ENCODE measurements at regions not wholly inside any gene's neighbourhood (a gene's known extent, or its start where the extent isn't known, plus 50 kb on each side); places are given as distances from the start of the nearest gene placed in this dataset.

- no peak for DNase-seq
Observed at GRCh38 chr16:82567175-82567574, 59.6 kb upstream of the CDH13 start.

GRCh38 chr16:82563401-82563800 lies 63.4 kb upstream of the CDH13 start:
- DNase-seq = no peak

- no peak for DNase-seq
Observed at GRCh38 chr16:82562183-82562683, 64.5 kb upstream of the CDH13 start.

GRCh38 chr16:82560805-82561325 lies 65.9 kb upstream of the CDH13 start:
- no peak for DNase-seq

GRCh38 chr16:82544378-82545160 lies 82.2 kb upstream of the CDH13 start:
- no peak for DNase-seq

- DNase-seq = no peak
Observed at GRCh38 chr16:82542714-82543113, 84.1 kb upstream of the CDH13 start.

GRCh38 chr16:82541103-82541502 lies 85.7 kb upstream of the CDH13 start:
- no peak for DNase-seq

- no peak for DNase-seq
Observed at GRCh38 chr16:82535764-82536163, 91.0 kb upstream of the CDH13 start.

GRCh38 chr16:82535262-82535661 lies 91.5 kb upstream of the CDH13 start:
- no peak for DNase-seq

- no peak for DNase-seq
Observed at GRCh38 chr16:82533189-82533588, 93.6 kb upstream of the CDH13 start.

GRCh38 chr16:82530883-82531282 lies 95.9 kb upstream of the CDH13 start:
- no peak for DNase-seq

GRCh38 chr16:82527101-82527500 lies 99.7 kb upstream of the CDH13 start:
- no peak for DNase-seq

- DNase-seq = no peak
Observed at GRCh38 chr16:82524976-82525375, 101.8 kb upstream of the CDH13 start.

- DNase-seq = no peak
Observed at GRCh38 chr16:82523815-82524214, 103.0 kb upstream of the CDH13 start.

GRCh38 chr16:82522026-82522425 lies 104.7 kb upstream of the CDH13 start:
- no peak for DNase-seq

- DNase-seq = no peak
Observed at GRCh38 chr16:82518811-82519210, 108.0 kb upstream of the CDH13 start.

- DNase-seq = no peak
Observed at GRCh38 chr16:82514262-82514661, 112.5 kb upstream of the CDH13 start.

GRCh38 chr16:82510789-82511305 lies 115.9 kb upstream of the CDH13 start:
- no peak for DNase-seq

GRCh38 chr16:82509691-82510430 lies 116.9 kb upstream of the CDH13 start:
- no peak for DNase-seq

GRCh38 chr16:82506692-82507670 lies 119.8 kb upstream of the CDH13 start:
- no peak for DNase-seq

GRCh38 chr16:82504836-82505235 lies 121.9 kb upstream of the CDH13 start:
- no peak for DNase-seq

- no peak for DNase-seq
Observed at GRCh38 chr16:82499302-82499701, 127.5 kb upstream of the CDH13 start.

- no peak for DNase-seq
Observed at GRCh38 chr16:82497139-82497538, 129.6 kb upstream of the CDH13 start.

Measured in NCI-H1436 treated with DMSO at 0.1 percent for 48 hours (cell line).